Lower lobe of right lung (tissue), 2 donors: ENCODE measurements at regions not wholly inside any gene's neighbourhood (a gene's known extent, or its start where the extent isn't known, plus 50 kb on each side); places are given as distances from the start of the nearest gene placed in this dataset.

Source experiments
- ATAC-seq, 2 donors: fragments of 200-7000 bp; cut with Tn5 transposase; one replicate each; pipeline ENCODE4 v1.9.1; 2020 to 2022; ENCODE audit warnings: mild to moderate bottlenecking in 2 of 2, moderate library complexity in 2 of 2
- DNase-seq: peaks from one replicate; pipeline ENCODE4 v3.0.0-alpha.2; 2020
- H3K27ac ChIP-seq: fragments of 200-600 bp; one replicate; pipeline ENCODE4 v1.8.0; 2022
- H3K27me3 ChIP-seq: fragments of 200-600 bp; one replicate; pipeline ENCODE4 v1.8.0; 2022; ENCODE audit warnings: low read depth
- H3K36me3 ChIP-seq: fragments of 200-600 bp; one replicate; pipeline ENCODE4 v1.8.0; 2022; ENCODE audit warnings: mild to moderate bottlenecking
- H3K4me1 ChIP-seq: fragments of 200-600 bp; one replicate; pipeline ENCODE4 v1.8.0; 2022
- H3K4me3 ChIP-seq: fragments of 200-600 bp; one replicate; pipeline ENCODE4 v1.8.0; 2022; ENCODE audit warnings: mild to moderate bottlenecking
- H3K9me3 ChIP-seq: fragments of 200-600 bp; one replicate; pipeline ENCODE4 v1.8.0; 2022
- CTCF ChIP-seq: fragments of 200-600 bp; IDR thresholded peaks from one replicate; pipeline ENCODE4 v1.8.0; 2022; ENCODE audit warnings: antibody characterized with exemption, mild to moderate bottlenecking
- intact Hi-C: fragments of 100-400 bp; cut with DNase I; formaldehyde crosslinking; loops from one replicate; pipeline ENCODE4 v1.11.0; 2022
- donor health status: DM: no; HTN: yes; CAD: no; lungs with severe emphysema.

- ATAC-seq = no peak
- Histone ChIP-seq H3K36me3 (no peaks in the 10 kb centered on the region), H3K27me3 (no peaks in the 10 kb centered on the region), H3K4me1 (no peaks in the 10 kb centered on the region), H3K4me3 (no peak overlapping the region), H3K27ac (no peak overlapping the region), H3K9me3 (no peaks in the 10 kb centered on the region)
- DNase-seq = no peak
- intact Hi-C loops = no loop called here
- no peak for TF ChIP-seq CTCF
Observed at GRCh38 chr10:70990681-70991080, 102.3 kb upstream of the PCBD1 start.

GRCh38 chr10:70991140-70992124 is 103.1 kb upstream of the PCBD1 start:
- intact Hi-C loops = no loop called here
- Histone ChIP-seq H3K27ac (no peak overlapping the region), H3K36me3 (no peaks in the 10 kb centered on the region), H3K27me3 (no peaks in the 10 kb centered on the region), H3K9me3 (no peaks in the 10 kb centered on the region), H3K4me3 (no peak overlapping the region), H3K4me1 (no peaks in the 10 kb centered on the region)
- no peak for TF ChIP-seq CTCF
- ATAC-seq (no peak), DNase-seq (no peak)

GRCh38 chr10:70992436-70992835 is 104.1 kb upstream of the PCBD1 start:
- ATAC-seq = no peak
- DNase-seq = no peak
- TF ChIP-seq CTCF = no peak

DNA sequence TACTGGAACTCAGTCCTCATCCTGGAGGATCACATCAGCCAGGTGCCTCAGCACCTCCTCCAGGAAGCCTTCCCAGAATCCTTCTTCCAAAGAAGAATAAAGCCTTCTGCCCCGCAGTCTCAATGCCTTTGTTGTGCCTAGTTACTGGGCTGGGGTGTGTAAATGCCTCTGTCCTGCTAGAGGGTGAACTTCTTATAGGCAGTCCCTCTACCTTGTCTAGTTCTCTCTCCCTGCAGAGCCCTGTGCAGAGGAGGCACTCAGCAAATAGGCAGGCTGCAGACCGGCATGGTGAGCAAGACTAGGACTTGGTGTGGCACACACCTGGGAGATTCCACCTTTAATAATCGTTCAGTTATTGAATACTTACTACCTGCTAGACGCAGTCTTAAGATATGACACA is 104.7 kb upstream of the PCBD1 start:
- DNase-seq (no peak), ATAC-seq (no peak)
- no peaks in the 10 kb centered on the region for H3K27me3 ChIP-seq
- H3K4me3 ChIP-seq = no peak overlapping the region
- H3K4me1 ChIP-seq = no peaks in the 10 kb centered on the region
- no peaks in the 10 kb centered on the region for H3K9me3 ChIP-seq
- H3K27ac ChIP-seq = no peak overlapping the region
- no peaks in the 10 kb centered on the region for H3K36me3 ChIP-seq
- intact Hi-C loops = no loop called here
- TF ChIP-seq CTCF = no peak

More at GRCh38 chr10:70992436-70992835, 104.1 kb upstream of the PCBD1 start:
- Histone ChIP-seq H3K27ac (no peak overlapping the region), H3K9me3 (no peaks in the 10 kb centered on the region), H3K4me1 (no peaks in the 10 kb centered on the region), H3K27me3 (no peaks in the 10 kb centered on the region), H3K4me3 (no peak overlapping the region), H3K36me3 (no peaks in the 10 kb centered on the region)
- intact Hi-C loops = no loop called here

DNA sequence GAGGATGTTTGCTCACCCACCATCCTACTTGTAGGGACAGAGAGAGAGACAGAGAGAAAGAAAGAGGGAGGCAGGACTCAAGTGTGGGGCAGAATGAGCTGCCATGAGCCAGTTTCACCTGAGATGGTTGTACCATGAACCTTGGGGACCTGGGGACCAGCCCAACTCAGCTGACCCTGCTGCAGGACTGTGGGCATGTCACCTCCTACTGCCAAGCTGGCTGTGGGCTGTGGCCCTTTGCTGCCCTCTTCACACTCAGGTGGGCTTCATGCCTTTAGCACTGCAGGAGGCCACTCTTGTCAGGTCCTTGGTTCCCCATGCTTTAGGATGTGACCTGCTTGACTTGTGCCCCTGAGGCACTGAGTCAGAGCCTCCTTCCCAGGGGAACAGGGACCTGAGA is 108.2 kb upstream of the PCBD1 start:
- no peak for TF ChIP-seq CTCF
- no peaks in the 10 kb centered on the region for H3K36me3 ChIP-seq
- intact Hi-C loops = no loop called here
- ATAC-seq = no peak
- H3K9me3 ChIP-seq = no peaks in the 10 kb centered on the region
- DNase-seq = no peak
- H3K4me1 ChIP-seq = no peaks in the 10 kb centered on the region
- no peak overlapping the region for H3K4me3 ChIP-seq
- H3K27ac ChIP-seq = no peak overlapping the region
- H3K27me3 ChIP-seq = no peaks in the 10 kb centered on the region
